Right atrium auricular region (tissue), 2 donors: ENCODE measurements at regions not wholly inside any gene's neighbourhood (a gene's known extent, or its start where the extent isn't known, plus 50 kb on each side); places are given as distances from the start of the nearest gene placed in this dataset.

Experiments used
- DNase-seq: peaks from one replicate; pipeline ENCODE4 v3.0.0-alpha.2; 2019; ENCODE audit warnings: low spot score
- H3K27ac ChIP-seq, 2 donors: fragments of 200-600 bp; sonication (generic); 1 replicate in 1 of 2; 2 replicates in 1 of 2; pipeline ENCODE4 v1.5.1; 2016 to 2019
- H3K27me3 ChIP-seq, 2 donors: fragments of 200-600 bp; sonication (generic); one replicate each; pipeline versions ENCODE4 v1.5.1 to v1.6.0; 2017 to 2019
- H3K36me3 ChIP-seq: fragments of 200-600 bp; sonication (generic); one replicate; pipeline ENCODE4 v1.5.1; 2016
- H3K4me1 ChIP-seq, 2 donors: fragments of 200-600 bp; sonication (generic); one replicate each; pipeline versions ENCODE4 v1.5.1 to v1.6.0; 2017 to 2019
- H3K4me3 ChIP-seq, 2 donors: fragments of 200-600 bp; sonication (generic); 1 replicate in 1 of 2; 2 replicates in 1 of 2; pipeline ENCODE4 v1.5.1; 2017 to 2019; ENCODE audit warnings: mild to moderate bottlenecking in 1 of 2, moderate library complexity in 1 of 2
- H3K9me3 ChIP-seq, 2 donors: fragments of 200-600 bp; sonication (generic); one replicate each; pipeline ENCODE4 v1.5.1; 2019
- TF ChIP-seq, protein P1 (sequence below), 2 donors: fragments of 200-600 bp; sonication (generic); IDR thresholded peaks; one replicate each; pipeline ENCODE4 v1.5.1; 2019; ENCODE audit warnings: antibody characterized with exemption in 2 of 2

- H3K36me3 ChIP-seq, result no peaks in the 10 kb centered on the region
- H3K4me1 ChIP-seq, result peaks cover 0 to 24% of the 10 kb centered on the region in 2 donors
- H3K4me3 ChIP-seq, result no peak overlapping the region
- no peak for DNase-seq
- TF ChIP-seq, protein P1, sequence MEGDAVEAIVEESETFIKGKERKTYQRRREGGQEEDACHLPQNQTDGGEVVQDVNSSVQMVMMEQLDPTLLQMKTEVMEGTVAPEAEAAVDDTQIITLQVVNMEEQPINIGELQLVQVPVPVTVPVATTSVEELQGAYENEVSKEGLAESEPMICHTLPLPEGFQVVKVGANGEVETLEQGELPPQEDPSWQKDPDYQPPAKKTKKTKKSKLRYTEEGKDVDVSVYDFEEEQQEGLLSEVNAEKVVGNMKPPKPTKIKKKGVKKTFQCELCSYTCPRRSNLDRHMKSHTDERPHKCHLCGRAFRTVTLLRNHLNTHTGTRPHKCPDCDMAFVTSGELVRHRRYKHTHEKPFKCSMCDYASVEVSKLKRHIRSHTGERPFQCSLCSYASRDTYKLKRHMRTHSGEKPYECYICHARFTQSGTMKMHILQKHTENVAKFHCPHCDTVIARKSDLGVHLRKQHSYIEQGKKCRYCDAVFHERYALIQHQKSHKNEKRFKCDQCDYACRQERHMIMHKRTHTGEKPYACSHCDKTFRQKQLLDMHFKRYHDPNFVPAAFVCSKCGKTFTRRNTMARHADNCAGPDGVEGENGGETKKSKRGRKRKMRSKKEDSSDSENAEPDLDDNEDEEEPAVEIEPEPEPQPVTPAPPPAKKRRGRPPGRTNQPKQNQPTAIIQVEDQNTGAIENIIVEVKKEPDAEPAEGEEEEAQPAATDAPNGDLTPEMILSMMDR (IDR thresholded peaks at IDR 0.05), result no peak
- no peaks in the 10 kb centered on the region for H3K27me3 ChIP-seq
- no peaks in the 10 kb centered on the region for H3K9me3 ChIP-seq
- H3K27ac ChIP-seq, result no peak overlapping the region
These were observed 65.9 kb upstream of the HECTD2 start for GRCh38 chr10:91344117-91344856.

- no peak for DNase-seq
These were observed 64.4 kb upstream of the HECTD2 start for GRCh38 chr10:91345716-91346115.

GRCh38 chr10:91347529-91347928 is 62.6 kb upstream of the HECTD2 start:
- no peaks in the 10 kb centered on the region for H3K9me3 ChIP-seq
- H3K27ac ChIP-seq, result no peak overlapping the region
- TF ChIP-seq, protein P1 (IDR thresholded peaks at IDR 0.05), result no peak
- peaks cover 0 to 25% of the 10 kb centered on the region in 2 donors for H3K4me1 ChIP-seq
- H3K27me3 ChIP-seq, result no peaks in the 10 kb centered on the region
- no peaks in the 10 kb centered on the region for H3K36me3 ChIP-seq
- no peak overlapping the region for H3K4me3 ChIP-seq
- DNase-seq, result no peak

More at GRCh38 chr10:91345716-91346115, 64.4 kb upstream of the HECTD2 start:
- Histone ChIP-seq H3K27me3 (no peaks in the 10 kb centered on the region), H3K27ac (no peak overlapping the region), H3K4me3 (no peak overlapping the region), H3K4me1 (peaks cover 0 to 32% of the 10 kb centered on the region in 2 donors), H3K36me3 (no peaks in the 10 kb centered on the region), H3K9me3 (no peaks in the 10 kb centered on the region)
- TF ChIP-seq, protein P1 (IDR thresholded peaks at IDR 0.05), result no peak

GRCh38 chr10:91349381-91349780 is 60.8 kb upstream of the HECTD2 start:
- H3K27me3 ChIP-seq, result no peaks in the 10 kb centered on the region
- H3K27ac ChIP-seq, result peak overlapping the region; percentile 35 to 78
- no peaks in the 10 kb centered on the region for H3K36me3 ChIP-seq
- TF ChIP-seq, protein P1 (IDR thresholded peaks at IDR 0.05), result no peak
- H3K4me3 ChIP-seq, result no peak overlapping the region
- peaks cover 0 to 21% of the 10 kb centered on the region in 2 donors for H3K4me1 ChIP-seq
- H3K9me3 ChIP-seq, result no peaks in the 10 kb centered on the region
- DNase-seq, result peak; percentile 63

GRCh38 chr10:91350651-91351081 is 59.5 kb upstream of the HECTD2 start:
- Histone ChIP-seq H3K4me3 (no peak overlapping the region), H3K27ac (peak overlapping the region in 1 of 2 donors; percentile 78), H3K27me3 (no peaks in the 10 kb centered on the region), H3K4me1 (peaks cover 0 to 21% of the 10 kb centered on the region in 2 donors), H3K9me3 (no peaks in the 10 kb centered on the region), H3K36me3 (no peaks in the 10 kb centered on the region)
- TF ChIP-seq, protein P1 (IDR thresholded peaks at IDR 0.05), result no peak
- DNase-seq, result no peak
